AG04450 (cell line): ENCODE measurements at regions not wholly inside any gene's neighbourhood (a gene's known extent, or its start where the extent isn't known, plus 50 kb on each side); places are given as distances from the start of the nearest gene placed in this dataset.

Experiments used
- CTCF ChIA-PET: fragments of 300-600, 350-600 bp; formaldehyde crosslinking; extraction: SDS; loops from one replicate; lab custom pipeline; 2022; ENCODE audit warnings: antibody characterized with exemption, inconsistent platforms; lab: Charles Lee
- POLR2A ChIA-PET: fragments of 350-600 bp; formaldehyde crosslinking; extraction: SDS; loops from one replicate; lab custom pipeline; 2021; ENCODE audit warnings: antibody characterized with exemption, inconsistent platforms; lab: Yijun Ruan, JAX
- DNase-seq: peaks from one replicate; pipeline ENCODE4 v3.0.0-alpha.2; 2011; ENCODE audit warnings: low read depth, low spot score
- H3K27ac ChIP-seq: one replicate; pipeline ENCODE4 v1.5.1; 2012; ENCODE audit warnings: low read depth, low read length, control low read depth
- H3K27me3 ChIP-seq: one replicate; pipeline ENCODE4 v1.6.0; 2012; ENCODE audit warnings: low read length; ENCODE audit not compliant: control insufficient read depth, insufficient read depth
- H3K4me3 ChIP-seq: 2 replicates; pipeline ENCODE4 v1.5.1; 2011; ENCODE audit warnings: mild to moderate bottlenecking, low read depth, low read length, control low read depth
- H3K9me3 ChIP-seq: 2 replicates; pipeline ENCODE4 v1.5.1; 2012; ENCODE audit warnings: low read length; ENCODE audit not compliant: control insufficient read depth, insufficient read depth
- CTCF ChIP-seq: IDR thresholded peaks from 2 replicates; pipeline ENCODE4 v1.5.1; 2011; ENCODE audit warnings: low read depth, low read length, control low read depth, inconsistent platforms

DNA sequence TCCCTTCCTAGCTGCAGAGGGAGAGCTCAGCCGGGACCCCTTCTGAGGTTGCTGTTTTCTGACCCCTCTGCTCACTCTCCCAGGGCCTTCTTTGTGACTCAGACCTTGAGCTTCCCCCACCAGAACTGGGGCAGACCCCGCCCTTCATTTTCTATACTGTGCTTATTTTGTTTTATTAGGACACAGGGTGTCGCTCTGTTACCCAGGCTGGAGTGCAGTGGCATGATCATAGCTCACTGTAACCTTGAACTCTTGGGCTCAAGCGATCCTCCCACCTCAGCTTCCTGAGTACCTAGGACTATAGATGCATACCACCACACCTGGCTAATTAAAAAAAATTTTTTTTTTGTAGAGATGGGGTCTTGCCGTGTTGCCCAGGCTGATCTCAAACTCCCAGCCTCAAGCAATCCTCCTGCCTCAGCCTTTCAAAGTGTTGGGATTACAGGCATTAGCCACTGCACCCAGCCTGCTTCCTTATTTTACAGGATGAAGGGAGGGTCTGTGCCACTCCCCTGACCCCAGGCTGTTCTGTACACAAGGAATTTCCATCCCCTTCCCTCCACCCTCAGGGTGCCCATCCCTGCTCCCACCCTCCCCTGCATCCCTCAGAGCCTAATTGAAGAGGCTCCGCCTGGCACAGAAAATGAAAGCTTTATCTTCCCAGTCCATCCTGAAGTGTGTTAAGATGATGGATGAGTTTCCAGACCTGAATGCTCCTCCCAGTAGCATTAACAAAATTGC is 195.2 kb upstream of the POU3F1 start:
- CTCF ChIA-PET: interaction anchor here (0.6 kb wide), 1 partner anchor 25 kb away, joined by 6 read pairs; no protein-coding TSS in a partner anchor
- H3K27me3 ChIP-seq: peaks cover 3% of the 10 kb centered on the region
- POLR2A ChIA-PET: no interaction called here
- no peaks in the 10 kb centered on the region for H3K9me3 ChIP-seq
- no peak overlapping the region for H3K27ac ChIP-seq
- no peak for TF ChIP-seq CTCF
- DNase-seq: no peak
- H3K4me3 ChIP-seq: no peak overlapping the region

DNA sequence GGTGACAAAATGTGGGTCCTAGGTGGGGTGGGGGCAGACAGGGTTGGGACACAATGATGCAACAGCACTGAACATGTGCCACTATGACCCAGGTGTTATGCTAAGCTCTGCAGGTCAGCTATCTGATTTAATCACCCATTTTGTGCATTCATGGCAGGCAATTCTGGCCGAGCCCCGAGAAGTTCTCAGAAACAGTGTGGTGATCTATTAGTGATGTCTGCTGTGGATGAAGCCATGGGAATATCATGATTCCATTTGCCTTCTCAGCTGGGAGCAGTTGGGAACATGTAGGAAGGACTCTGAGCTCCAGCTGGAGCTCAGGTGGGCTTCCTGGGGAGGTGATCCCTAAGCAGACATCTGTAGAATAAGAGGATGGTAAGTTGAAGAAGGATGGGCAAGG is 194.0 kb upstream of the POU3F1 start:
- ChIA-PET CTCF (no interaction called here), POLR2A (no interaction called here)
- no peak for TF ChIP-seq CTCF
- DNase-seq: no peak
- peaks cover 3% of the 10 kb centered on the region for H3K27me3 ChIP-seq
- H3K27ac ChIP-seq: no peak overlapping the region
- H3K9me3 ChIP-seq: no peaks in the 10 kb centered on the region
- no peak overlapping the region for H3K4me3 ChIP-seq

GRCh38 chr1:38239258-38239835 is 192.8 kb upstream of the POU3F1 start:
- H3K9me3 ChIP-seq: no peaks in the 10 kb centered on the region
- TF ChIP-seq CTCF: no peak
- H3K27ac ChIP-seq: no peak overlapping the region
- no peak overlapping the region for H3K4me3 ChIP-seq
- no peak for DNase-seq
- H3K27me3 ChIP-seq: peaks cover 3% of the 10 kb centered on the region
- ChIA-PET POLR2A (no interaction called here), CTCF (no interaction called here)

GRCh38 chr1:38238294-38238693 is 191.7 kb upstream of the POU3F1 start:
- no peak for DNase-seq
- POLR2A ChIA-PET: no interaction called here
- Histone ChIP-seq H3K4me3 (no peak overlapping the region), H3K9me3 (no peaks in the 10 kb centered on the region), H3K27me3 (peaks cover 3% of the 10 kb centered on the region), H3K27ac (no peak overlapping the region)
- CTCF ChIA-PET: no interaction called here
- TF ChIP-seq CTCF: no peak

DNA sequence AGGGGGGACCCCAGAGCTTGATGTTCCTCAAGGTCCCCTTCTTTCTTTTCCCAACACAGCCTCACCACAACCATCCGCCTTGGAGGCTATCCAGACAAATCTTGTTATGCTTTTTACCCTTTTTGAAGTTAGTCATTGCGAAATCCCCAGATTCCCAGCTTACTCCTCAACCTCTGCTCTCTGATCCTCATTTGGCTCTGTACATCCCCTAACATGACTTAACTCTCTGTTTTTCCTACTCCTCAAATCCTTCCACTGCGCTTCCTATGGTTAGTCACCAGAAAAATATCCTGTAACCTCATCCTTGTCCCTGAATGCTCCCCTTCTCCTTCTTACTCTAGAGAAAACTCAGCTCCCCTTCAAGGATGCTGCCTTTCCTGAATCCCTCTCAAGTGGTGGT is 189.1 kb upstream of the POU3F1 start:
- no peak overlapping the region for H3K4me3 ChIP-seq
- CTCF ChIA-PET: no interaction called here
- H3K9me3 ChIP-seq: no peaks in the 10 kb centered on the region
- no peak for TF ChIP-seq CTCF
- H3K27ac ChIP-seq: no peak overlapping the region
- POLR2A ChIA-PET: no interaction called here
- peaks cover 3% of the 10 kb centered on the region for H3K27me3 ChIP-seq
- no peak for DNase-seq
